ENCODE measurements at regions not wholly inside any gene's neighbourhood (a gene's known extent, or its start where the extent isn't known, plus 50 kb on each side); places are given as distances from the start of the nearest gene placed in this dataset.

- DNase-seq, result no peak
These were observed 49.9 kb downstream of the SYNE3 start for GRCh38 chr14:95466506-95466905.

DNA sequence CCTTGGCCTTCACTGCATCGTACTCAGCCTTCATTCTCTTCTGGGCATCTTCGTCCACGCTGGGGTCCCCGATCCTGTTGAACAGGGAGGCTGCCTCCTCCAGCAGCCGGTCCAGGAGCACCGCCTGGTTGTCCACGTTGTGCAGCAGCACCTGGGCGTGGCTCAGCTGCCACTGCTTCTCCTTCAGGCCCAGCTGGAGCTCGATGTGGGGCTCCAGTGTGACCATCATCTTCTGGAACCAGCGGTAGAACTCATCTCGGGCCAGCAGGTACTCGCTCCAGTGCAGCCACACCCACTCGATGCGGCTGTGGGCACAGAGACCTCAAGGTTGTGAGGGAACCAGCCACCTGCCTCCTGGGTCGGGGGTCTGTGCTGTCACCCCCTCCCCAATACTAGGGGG, 50.5 kb downstream of the SYNE3 start:
- no peak for DNase-seq

- no peak for DNase-seq
These were observed 51.1 kb downstream of the SYNE3 start for GRCh38 chr14:95465358-95465757.

GRCh38 chr14:95464514-95464913, 51.9 kb downstream of the SYNE3 start:
- no peak for DNase-seq

GRCh38 chr14:95464103-95464502, 52.3 kb downstream of the SYNE3 start:
- DNase-seq, result no peak

GRCh38 chr14:95463171-95463901, 53.1 kb downstream of the SYNE3 start:
- no peak for DNase-seq

DNA sequence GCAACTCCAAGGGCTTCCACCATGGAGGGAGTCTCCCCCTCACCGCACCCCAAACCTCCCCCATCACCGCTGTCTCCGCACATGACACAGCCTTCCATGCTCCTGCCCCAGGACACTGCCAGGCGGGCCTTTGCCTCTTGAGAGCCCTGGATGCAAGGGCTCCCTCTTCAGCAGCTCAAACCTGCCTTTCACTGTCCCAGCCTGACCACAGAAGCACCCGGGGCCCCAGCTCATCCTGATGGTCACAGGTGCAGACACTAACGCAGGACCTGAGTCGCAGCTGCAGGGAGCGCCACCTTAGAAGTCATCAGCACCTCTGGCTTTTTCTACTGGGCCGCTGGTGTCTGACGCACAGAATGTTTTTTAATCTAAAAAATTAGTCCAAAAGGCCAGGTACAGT, 54.0 kb downstream of the SYNE3 start:
- DNase-seq, result no peak

GRCh38 chr14:95460647-95461478, 55.6 kb downstream of the SYNE3 start:
- peak; percentile 85 for DNase-seq

- DNase-seq, result no peak
These were observed 57.5 kb downstream of the SYNE3 start for GRCh38 chr14:95458906-95459305.

DNA sequence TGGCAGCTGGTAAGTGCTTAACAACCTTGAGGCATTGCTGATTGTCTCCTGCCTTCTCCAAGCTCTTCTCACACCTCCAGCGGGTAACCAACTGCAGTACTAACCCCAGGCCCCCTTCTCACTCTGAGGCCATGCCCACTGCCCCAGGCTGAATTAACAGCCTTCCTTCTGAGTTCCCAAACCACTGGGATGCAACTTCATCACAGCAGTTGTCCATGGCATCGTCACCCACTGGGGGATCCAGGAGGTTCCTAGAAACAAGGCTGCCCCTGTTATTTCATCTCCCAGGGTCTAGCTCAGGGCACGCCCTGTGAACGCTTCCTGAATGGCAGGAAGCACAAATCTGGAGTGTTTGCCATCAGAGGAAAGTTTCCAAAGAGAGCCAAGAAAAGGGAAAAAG, 58.0 kb downstream of the SYNE3 start:
- no peak for DNase-seq

DNA sequence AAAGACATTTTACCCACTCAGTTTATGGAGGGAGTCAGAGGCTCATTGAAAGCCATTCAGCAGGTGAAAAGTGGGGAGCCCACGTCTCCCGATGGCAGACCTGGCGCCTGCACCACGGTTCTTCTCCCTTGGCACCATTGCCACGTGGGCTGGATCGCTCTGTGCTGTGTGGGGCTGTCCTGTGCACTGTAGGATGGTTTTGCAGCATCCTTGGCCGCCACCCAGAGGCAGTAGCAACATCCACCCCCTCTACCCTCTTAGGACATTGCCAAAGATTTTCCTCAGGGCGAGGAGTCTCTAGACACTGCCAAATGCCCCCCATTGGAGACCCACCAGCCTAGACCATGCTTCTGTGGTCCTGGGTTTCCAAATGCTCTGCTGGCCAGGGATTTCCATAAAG, 60.2 kb downstream of the SYNE3 start:
- no peak for DNase-seq

DNA sequence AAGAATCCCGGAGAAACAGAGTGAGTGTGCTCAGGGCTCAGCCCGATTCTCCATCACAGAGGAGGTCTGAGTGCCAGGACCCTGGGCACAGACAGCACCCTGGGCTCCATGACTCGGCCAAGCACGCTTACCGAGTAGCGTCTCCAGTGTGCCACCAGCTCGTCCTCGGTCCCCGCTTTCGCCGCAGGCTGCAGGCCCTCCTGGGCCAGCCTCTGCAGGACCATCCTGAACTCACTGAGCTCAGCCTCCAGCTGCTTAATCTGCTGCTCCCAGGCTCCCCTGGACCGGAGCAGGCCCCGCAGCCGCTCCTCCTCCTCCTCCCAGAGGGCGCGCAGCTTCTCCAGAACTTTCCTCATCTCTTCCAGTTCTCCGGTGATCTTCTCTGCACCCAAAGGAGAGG, 61.2 kb downstream of the SYNE3 start:
- DNase-seq, result no peak

- no peak for DNase-seq
These were observed 62.8 kb downstream of the SYNE3 start for GRCh38 chr14:95453713-95453980.

DNA sequence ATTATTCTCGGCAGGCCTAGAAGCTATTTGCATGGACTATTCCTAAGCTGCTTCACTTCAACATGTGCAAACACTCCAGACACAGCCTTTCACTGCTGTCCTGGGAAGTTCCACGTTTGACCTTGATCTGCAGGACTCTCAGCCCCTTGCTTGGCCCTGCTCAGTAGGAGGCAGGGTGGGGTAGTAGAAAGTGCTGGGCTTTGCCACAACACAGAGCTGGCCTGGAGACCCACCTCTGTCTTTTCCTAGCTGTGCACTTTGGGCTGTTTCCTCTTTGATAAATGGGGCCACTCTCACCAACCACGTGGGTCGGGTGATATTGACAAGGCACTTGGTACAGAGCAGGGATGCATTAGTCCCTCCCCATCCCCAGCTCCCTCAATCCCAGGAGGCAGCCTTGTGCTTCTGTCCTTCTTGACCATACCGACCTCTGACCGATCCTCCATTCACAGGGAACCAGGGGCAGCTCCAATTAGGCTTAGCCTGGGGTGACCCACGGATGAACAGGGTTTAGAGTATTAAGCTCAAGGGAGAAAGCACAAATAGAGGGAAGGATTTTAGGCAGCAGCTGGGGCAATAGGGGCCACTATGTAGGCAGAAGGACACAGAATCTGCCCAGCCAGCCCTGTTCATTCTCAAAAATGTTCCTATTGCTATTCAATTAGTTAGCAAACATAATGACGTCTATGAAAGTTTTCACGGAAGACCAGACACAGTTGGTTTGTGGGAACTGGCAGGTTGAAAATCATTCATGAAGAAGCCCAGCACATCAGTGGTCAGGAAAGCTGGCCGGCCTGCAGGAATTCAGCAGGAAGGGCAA, 63.3 kb downstream of the SYNE3 start:
- no peak for DNase-seq

- no peak for DNase-seq
These were observed 64.1 kb downstream of the SYNE3 start for GRCh38 chr14:95452176-95452892.

DNA sequence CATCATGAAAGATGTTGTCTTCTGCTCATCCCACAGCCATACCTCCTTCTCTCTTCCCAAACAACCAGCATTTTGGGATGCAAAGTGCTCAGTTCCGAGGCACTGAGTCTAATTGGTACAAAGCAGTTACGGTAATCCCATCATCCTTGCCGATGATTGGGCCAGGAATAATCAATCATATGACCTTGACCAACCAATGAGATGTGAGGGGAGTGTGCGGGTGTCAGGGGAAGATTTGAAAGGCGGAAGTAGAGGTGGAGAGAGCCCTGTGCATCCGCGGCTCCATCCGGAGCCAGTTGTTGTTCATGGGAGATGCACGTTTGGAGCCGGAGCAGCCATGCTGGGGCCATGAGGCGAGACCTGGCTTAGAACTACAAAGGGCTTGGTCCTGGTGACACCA, 67.3 kb downstream of the SYNE3 start:
- no peak for DNase-seq

DNA sequence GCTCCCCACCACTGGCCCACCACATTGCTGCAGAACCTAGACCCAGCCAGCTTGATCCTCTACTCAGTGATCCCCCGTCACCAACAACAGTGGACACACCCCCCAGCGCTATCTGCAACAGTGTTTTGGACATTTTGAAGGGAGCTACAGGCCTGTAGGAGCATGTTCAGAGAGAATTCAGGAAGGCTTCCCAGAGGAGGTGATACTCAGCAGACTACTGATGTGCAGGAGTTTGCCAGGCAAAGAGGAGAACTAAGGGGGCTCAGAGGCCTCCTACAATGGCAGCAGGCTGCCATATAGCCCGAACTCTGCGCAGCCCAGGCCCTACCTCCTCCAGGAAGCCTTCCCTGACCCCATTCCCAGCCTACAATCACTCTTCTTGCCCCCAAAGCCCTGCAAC, 70.0 kb downstream of the SYNE3 start:
- no peak for DNase-seq

- DNase-seq, result no peak
These were observed 70.8 kb downstream of the SYNE3 start for GRCh38 chr14:95445676-95446075.

GRCh38 chr14:95445161-95445560, 71.3 kb downstream of the SYNE3 start:
- no peak for DNase-seq

DNA sequence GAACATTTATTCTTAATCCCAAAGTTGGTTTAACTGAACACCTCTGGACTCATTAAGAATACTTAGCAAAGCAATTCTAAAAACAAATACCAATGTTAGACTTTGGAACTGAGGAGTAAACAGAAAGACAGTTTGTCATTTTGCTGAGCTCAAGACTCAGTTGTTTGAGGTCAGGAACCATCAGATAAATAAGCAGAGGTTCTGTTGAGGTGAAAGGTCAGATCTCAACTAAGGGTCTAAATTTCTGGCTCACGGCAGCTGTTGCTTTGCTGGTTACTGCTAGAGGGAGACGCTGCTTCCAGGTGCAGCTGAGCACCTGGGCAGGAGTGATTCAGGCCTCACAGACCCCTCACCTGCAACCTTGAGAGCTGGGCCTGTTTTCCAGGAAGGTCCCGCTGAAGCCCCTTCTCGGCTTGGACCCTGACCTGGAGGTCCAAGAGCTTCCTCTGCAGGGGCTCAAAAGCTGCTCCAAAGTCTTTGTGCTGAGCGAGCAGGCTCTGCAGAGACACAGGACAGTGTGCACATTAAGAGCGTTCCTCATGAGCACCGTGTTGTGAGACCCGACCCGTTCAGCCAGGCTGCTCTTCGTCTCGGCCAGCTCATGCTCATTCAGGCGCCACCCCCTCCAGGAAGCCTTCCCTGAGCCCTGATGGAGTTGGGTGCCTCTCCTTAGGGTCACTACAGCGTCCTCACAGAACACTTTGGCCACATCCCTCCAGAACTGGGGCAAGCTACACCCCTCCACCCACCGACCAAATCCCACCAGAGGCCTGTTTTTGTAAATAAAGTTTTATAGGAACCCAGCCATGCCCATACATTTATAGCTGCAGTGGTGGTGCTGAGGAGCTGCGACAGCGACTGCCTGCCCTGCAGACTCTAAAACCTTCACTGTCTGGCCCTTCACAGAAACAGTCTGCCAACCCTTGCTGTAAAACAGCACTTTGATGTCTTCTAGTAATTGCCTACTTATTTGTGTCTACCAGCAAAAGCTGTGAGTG, 72.0 kb downstream of the SYNE3 start:
- no peak for DNase-seq

DNA sequence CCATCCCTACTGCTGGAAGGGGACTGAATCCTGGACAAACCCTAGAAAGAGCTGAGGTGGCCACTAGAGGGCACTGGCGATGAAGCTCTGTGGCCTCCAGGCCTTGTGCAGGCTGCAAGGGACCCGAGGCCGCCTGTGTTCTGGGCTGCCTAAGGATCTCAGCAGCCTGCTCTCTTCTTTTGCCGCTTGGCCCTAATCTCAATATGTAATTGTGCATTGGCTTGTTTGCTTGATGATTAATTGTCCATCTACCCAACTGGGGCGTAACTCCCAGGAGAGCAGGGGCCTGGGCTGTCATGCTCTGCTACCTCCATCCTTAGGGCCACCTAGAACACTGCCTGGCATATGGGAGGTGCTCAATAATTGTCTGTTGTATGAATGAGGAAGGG, 73.8 kb downstream of the SYNE3 start:
- DNase-seq, result peak; percentile 77
